RPMI7951 (cell line): ENCODE measurements at regions not wholly inside any gene's neighbourhood (a gene's known extent, or its start where the extent isn't known, plus 50 kb on each side); places are given as distances from the start of the nearest gene placed in this dataset.
"Not testable (repeated sequence)": the region's sequence is repeated elsewhere in the genome, so short reads cannot be mapped to it uniquely, and the experiment has no call there.

Experiments used
- DNase-seq: peaks from one replicate; pipeline ENCODE4 v3.0.0-alpha.2; 2012; ENCODE audit warnings: low read depth

DNA sequence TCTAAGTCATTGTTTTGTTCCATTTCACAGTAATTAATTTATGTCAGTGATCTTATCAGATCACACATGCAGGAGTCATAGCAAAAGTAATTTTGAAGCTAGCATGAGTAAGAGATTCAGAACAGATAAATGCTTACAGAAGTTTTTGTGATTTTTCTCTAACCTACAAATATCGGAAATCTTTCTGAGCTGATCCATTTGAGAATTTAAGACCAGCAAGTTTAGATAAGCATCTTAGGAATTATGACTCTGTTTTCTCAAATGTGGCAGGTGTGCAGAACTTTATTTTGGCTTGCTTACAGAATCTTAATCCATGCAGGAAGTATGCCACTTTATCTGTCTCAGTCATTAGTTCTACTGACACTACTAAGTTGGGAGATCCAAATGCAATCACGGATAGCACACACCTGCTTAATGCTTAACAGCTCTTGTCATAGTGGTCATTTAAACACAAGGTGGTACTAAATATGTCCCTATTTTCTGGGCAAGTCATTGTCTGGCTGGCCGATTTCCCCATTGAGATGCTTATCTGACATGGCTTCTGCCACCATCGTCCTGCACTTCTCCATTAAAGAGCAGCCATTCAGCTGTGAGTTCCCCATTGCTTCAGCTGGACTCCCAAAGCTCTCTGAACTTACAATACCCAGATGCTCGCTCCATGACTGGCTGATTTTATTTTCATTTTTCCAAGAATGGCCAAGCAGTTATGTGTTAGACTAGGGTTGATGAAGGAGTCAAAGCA lies 305.4 kb upstream of the NUDT12 start:
- peak; percentile 14 for DNase-seq

DNA sequence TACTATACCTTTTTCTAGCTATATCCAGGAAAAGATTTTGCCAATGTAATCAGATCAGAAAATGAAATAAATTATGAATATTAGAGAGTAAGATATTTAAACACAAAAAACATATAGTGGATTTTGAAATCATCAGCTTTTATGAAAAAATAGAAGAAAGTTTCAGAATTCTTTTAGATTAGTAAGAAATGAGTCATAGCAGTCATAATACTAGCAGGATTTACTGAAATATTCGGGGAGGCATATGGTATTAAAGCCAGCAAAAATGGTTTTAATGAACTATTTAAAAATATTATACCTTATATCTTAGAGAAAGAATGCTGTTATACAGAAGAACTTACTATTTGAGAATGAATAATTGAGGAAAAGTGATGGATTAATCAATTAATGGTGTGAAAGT lies 303.6 kb upstream of the NUDT12 start:
- DNase-seq: no peak

- no peak for DNase-seq
These were observed 299.8 kb upstream of the NUDT12 start for GRCh38 chr5:103862398-103862797.

GRCh38 chr5:103860327-103860726 lies 297.7 kb upstream of the NUDT12 start:
- DNase-seq: no peak

GRCh38 chr5:103858367-103858766 lies 295.8 kb upstream of the NUDT12 start:
- not testable (repeated sequence) for DNase-seq

DNA sequence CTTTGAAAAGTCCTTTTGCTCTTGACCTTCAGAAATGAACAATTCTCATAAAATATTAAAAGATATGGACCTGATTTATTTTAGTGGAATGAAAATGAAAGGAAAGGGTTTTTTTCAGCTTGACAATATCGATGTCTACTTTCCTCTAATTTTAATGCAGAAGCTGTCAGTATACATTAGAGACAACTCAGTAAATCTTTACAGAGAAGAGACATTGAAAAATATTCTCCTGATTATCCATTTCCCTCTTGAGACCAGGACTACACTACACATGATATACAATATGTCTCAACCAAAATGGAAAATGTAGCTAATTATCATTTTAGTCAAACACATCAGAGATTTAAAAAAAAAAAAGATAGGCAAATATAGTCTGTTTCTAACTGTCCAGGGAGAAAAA lies 288.5 kb upstream of the NUDT12 start:
- no peak for DNase-seq

DNA sequence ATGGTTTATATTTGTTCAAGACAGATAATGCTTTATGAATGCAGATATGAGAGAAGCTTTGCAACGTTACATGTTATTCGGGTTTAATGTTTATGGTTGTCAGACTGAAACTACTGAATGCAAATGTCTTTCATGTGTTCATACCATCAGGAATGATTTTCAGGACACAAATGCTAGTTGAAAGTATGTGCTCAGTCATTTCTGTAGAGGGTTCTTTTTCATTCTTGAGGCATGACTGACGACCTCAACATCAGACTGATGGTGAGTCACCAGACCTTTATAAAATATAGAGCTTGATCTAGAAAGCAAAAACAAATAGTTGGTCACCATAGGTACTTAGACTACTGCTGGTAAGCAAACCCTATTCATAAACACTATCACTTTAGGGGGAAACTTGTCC lies 287.3 kb upstream of the NUDT12 start:
- peak; percentile 82 for DNase-seq

DNA sequence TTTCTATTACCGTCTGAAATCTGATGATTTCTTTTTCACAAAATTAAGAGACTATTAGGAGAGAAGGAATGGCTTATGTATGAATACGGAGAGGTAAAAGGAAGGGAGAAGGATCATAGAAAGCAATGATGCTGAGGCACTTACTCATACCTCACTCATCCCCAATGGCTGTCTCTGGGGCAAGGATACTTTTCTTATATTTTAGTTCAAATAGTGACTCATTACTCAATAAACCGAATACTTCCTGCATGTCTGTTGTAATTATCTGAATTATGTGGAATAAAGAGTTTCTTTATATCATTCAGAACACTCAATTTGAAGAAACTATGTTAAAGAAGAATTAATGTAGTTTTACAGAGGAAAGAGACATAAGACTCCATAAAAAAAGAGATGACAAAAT lies 284.5 kb upstream of the NUDT12 start:
- DNase-seq: peak; percentile 24

GRCh38 chr5:103842936-103843335 lies 280.3 kb upstream of the NUDT12 start:
- DNase-seq: no peak

DNA sequence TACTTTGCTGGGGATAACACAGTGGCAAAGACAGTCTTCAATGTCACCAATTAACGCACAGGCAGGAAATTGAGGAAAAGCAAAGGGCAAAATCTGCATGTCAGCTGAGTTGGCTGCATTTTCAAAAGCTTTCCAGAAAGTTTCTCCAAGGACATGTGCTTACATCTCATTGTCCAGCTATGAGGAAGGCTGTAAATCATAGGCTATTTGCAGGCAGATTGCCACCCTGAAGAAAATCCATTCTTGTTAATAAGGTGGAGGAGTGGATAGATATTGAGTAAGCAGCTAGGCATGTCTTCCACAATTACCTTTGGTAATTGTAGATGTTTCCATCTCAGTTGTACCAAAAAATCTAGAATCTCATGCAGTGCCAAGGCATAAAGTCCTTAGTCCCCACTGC lies 278.0 kb upstream of the NUDT12 start:
- DNase-seq: no peak

DNA sequence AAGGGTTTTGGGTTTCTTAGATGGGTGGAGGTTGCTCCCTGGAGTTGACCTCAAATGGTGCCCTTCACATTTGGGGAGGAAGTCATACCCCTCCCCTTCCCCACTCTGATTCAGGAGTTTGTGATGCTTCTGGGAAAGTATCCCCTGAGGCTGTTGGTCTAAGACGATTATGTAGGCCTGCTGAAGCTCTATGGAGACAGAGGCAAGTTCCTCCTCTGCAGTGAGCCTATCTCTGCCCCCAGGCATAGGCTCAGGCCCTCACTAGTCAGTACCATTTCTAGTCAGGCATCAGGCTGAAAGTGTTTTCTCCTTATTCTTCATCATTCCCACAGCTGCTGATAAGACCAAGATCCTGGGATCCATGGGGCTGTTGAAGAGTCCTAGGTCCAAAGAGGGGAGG lies 271.6 kb upstream of the NUDT12 start:
- DNase-seq: no peak

DNA sequence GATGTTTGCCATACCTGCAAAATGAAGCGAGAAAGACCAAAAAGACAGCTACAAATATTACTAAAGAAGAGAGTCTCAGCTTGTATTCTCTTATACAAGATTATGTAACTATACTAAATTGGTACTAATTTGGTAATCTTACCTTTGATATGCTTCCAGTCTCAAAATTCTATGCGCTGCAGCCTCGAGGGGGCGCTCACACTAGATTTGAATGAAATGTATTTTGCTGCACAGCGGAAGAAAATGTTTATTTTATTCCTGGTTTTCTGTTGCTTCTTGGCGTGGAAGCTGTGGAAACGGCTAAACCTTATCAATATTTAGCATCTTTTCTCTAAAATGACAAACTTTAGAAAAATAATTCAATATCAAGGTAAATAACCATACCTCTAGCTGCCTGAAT lies 267.0 kb upstream of the NUDT12 start:
- no peak for DNase-seq

GRCh38 chr5:103827976-103828375 lies 265.4 kb upstream of the NUDT12 start:
- no peak for DNase-seq

DNA sequence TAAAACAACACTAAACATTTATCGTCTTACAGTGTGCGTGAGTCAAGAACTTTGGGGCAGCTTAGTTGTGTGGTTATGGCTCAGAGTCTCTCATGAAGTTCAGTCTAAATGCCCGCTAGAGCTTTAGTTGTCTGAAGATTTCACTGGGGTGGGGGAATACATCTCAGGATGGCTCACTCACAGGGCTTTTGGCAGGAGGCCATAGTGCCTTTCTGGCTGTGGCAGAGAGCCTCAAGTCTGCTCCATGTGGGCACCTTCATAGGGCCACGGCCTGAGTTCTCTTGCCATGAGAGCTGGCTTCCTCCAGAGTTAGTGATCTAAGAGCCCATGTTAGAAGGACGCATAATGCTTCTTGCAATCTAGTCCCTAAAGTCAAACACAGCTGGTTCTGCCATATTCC lies 258.8 kb upstream of the NUDT12 start:
- no peak for DNase-seq

GRCh38 chr5:103808464-103809106 lies 246.0 kb upstream of the NUDT12 start:
- DNase-seq: peak; percentile 35

DNA sequence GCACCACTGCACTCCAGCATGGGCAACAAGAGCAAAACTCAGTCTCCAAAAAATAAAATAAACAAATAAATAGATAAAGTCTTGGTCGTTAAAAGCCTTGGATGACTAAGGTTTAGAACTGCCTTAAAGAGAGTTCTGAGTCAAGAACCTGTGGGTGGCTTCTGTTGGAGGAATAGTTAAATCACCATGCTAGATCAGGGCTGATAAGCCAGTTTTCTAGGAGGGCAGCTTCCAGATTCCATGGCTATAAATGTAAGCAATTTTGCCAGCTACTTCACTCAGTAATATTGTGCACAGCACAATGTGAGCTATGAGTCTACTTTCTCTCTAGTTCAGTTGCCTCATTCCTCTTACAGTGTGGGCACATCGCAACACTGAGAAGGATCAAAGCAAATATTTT lies 242.1 kb upstream of the NUDT12 start:
- DNase-seq: peak; percentile 5

DNA sequence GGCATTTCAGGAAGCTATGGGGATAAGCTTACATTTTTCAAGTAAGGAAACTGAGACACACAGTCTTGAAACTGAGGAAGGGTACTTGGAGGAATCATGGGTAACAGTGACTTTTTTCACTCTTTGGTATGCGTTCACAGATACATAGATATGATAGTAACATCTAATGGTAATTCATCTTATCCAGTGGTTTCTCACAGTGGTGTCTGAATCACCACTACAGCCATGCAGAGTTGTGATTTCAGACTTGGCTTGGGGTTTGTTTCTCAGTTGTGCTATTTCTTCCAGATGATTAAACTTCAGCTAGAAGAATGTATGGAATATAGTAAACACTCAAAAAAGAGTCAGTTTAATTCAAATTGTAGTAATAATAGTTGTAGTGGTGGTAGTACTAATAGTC lies 239.1 kb upstream of the NUDT12 start:
- no peak for DNase-seq

DNA sequence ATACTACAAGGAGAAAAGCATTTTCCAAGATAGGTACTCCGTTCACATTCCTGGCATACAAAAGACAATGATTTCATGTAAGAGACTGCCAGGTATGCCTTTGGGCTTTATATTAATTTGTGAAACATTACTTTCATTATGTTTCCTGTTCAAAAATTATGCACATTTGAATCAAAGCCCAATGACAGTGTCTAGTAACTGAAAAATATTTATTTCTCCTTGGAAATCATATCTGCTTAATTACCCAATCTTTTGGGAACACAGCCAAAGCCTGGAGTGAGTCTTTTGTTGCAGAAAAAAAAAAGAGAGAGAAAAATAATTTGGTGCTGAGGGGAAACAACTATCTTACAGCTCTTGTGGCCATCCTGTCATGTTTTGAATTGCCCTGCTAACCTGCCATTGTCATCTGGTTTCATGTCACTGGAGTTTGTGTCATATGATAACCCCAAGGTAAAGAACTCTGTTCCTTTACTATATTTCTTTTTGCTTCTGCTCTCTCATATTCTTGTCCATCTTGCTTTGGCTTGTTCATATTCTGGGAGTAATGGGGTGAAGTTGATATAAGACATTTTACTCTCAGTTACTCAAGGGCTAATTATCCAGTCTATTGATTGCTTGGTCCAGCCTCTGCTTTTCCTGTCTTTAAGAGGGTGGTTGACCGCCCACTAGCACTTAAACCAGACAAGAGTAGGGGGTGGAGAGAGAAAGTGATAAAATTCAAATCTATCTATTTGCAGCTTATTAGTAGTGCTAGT lies 238.3 kb upstream of the NUDT12 start:
- DNase-seq: no peak

GRCh38 chr5:103793595-103794182 lies 231.1 kb upstream of the NUDT12 start:
- no peak for DNase-seq

GRCh38 chr5:103785569-103785968 lies 223.0 kb upstream of the NUDT12 start:
- DNase-seq: no peak

- no peak for DNase-seq
These were observed 221.1 kb upstream of the NUDT12 start for GRCh38 chr5:103783669-103784068.

- no peak for DNase-seq
These were observed 218.2 kb upstream of the NUDT12 start for GRCh38 chr5:103780794-103781193.

DNA sequence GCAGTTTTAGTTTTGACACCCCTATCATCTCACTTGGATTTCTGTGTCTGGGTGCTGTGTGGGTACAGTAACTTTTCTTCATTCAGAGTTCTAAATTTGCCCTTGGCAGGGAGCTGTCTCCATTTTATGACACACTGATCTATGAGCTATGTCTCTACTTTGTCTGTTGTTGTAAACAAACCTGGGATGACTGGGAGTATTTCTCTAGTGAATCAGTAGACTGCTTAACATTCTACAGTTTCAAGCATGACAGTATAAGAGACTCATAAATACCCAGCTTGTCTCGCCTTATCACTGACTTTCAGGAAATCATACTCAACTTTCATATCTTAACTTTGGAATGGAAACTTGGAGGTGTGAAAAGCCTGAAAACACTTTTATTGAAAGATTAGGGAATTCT lies 212.1 kb upstream of the NUDT12 start:
- no peak for DNase-seq
